ENCODE measurements at regions not wholly inside any gene's neighbourhood (a gene's known extent, or its start where the extent isn't known, plus 50 kb on each side); places are given as distances from the start of the nearest gene placed in this dataset.

DNA sequence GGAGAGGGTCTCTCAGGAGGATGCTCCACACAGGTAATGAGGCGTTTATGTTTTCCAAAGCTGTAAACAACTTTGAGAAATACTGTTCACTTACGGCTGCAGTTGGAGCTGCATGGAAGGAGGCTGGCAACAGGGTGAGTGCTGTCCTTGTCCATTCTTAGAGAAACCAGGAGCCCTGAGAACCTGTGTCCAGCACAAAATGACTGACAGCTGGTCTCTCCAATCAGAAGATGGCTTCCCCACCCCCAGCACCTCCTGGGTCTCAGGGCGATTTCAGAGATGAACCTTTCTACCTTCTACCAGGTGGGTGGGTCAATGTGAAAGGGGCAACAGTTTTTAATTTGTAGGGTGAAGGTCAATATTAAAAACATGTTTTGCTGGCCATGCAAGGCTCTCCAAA, 353.6 kb downstream of the NPHP4 start:
- intact Hi-C loops (cut with DNase I): loop anchor here in 5 of 10 donors (5.0 kb wide), 2 partner anchors 104 to 109 kb away; no protein-coding TSS in a partner anchor
- TF ChIP-seq, protein P1, sequence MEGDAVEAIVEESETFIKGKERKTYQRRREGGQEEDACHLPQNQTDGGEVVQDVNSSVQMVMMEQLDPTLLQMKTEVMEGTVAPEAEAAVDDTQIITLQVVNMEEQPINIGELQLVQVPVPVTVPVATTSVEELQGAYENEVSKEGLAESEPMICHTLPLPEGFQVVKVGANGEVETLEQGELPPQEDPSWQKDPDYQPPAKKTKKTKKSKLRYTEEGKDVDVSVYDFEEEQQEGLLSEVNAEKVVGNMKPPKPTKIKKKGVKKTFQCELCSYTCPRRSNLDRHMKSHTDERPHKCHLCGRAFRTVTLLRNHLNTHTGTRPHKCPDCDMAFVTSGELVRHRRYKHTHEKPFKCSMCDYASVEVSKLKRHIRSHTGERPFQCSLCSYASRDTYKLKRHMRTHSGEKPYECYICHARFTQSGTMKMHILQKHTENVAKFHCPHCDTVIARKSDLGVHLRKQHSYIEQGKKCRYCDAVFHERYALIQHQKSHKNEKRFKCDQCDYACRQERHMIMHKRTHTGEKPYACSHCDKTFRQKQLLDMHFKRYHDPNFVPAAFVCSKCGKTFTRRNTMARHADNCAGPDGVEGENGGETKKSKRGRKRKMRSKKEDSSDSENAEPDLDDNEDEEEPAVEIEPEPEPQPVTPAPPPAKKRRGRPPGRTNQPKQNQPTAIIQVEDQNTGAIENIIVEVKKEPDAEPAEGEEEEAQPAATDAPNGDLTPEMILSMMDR (IDR thresholded peaks at IDR 0.05): no peak
- no peak for TF ChIP-seq POLR2A (IDR thresholded peaks at IDR 0.05)
- Histone ChIP-seq H3K9me3 (peaks cover 0 to 5% (median 0%) of the 10 kb centered on the region in 12 donors), H3K36me3 (no peaks in the 10 kb centered on the region), H3K4me1 (no peaks in the 10 kb centered on the region), H3K4me3 (no peak overlapping the region), H3K27me3 (peaks cover 0 to 52% (median 0%) of the 10 kb centered on the region in 9 donors), H3K27ac (no peak overlapping the region)
- DNase-seq (no peak), ATAC-seq (no peak)
- WGBS, 4 donors: 66 to 85% (median 78%) methylated on average over 3 of the region's 3 CpGs

DNA sequence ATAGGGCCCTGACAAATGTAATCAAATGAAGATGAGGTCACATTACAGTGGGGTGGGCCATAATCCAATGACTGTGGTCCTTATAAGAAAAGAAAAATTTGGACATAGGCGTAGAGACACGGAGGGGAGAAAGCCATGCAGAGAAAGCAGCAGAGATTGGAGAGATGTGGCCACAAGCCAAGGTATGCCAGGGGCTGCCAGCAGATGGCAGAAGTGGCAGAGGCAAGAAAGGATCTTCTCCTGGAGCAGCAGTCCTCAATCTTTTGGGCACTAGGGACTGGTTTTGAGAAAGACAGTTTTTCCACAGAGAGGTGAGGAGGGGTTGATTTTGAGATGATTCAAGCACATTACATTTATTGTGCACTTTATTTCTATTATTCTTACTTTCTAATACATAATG, 355.1 kb downstream of the NPHP4 start:
- Histone ChIP-seq H3K36me3 (no peaks in the 10 kb centered on the region), H3K27ac (no peak overlapping the region), H3K27me3 (peaks cover 0 to 52% (median 0%) of the 10 kb centered on the region in 9 donors), H3K4me1 (no peaks in the 10 kb centered on the region), H3K9me3 (peaks cover 0 to 5% (median 0%) of the 10 kb centered on the region in 12 donors), H3K4me3 (no peak overlapping the region)
- no peak for DNase-seq
- TF ChIP-seq, protein P1 (IDR thresholded peaks at IDR 0.05): peak in 9 of 12 donors; percentile 9 to 37 (median 29)
- no peak for TF ChIP-seq POLR2A (IDR thresholded peaks at IDR 0.05)
- intact Hi-C loops (cut with DNase I): loop anchor here in 5 of 10 donors (5.0 kb wide), 2 partner anchors 105 to 110 kb away; no protein-coding TSS in a partner anchor
- WGBS, 4 donors: 68 to 83% (median 74%) methylated on average over 2 of the region's 2 CpGs
- no peak for ATAC-seq

DNA sequence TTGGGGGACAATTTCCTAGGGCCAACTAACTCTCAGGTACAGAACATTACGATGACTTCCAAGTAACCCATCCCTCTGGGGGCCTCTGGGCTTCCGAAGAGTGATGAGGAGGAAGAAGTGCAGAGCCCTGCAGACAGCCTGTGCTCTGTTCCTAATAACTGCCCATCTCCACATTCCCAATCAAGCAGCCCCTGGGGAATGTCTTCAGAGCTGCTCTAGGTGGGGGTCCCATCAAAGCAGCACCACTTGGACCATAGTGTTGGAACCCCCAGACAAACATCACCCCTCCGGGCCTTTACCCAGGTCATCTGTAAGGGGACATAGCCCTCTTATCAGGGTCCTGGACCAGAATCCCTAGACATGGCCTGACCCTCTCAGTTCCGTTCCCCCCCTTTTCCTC, 357.3 kb downstream of the NPHP4 start:
- TF ChIP-seq, protein P1 (IDR thresholded peaks at IDR 0.05): no peak
- TF ChIP-seq POLR2A (IDR thresholded peaks at IDR 0.05): no peak
- no peak for ATAC-seq

DNA sequence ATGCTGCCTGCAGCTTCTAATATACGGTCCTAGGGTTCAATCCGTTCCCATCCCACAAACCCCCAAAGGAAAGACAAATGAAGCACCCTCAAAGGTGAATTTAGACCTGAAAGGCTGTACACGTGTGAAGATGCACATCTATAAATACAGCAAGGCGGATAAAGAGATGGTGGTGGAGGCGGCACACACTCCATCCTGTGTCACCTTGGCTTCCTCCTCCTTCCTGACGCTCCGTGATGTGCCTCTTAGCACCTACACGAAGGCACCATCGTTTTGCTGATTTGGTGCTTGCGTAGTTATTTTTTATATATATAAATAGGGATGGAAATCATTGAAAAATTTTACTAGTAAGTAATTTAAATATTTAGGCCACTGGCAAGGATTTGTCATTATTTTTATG, 359.4 kb downstream of the NPHP4 start:
- intact Hi-C loops (cut with DNase I): no loop called here
- no peak for TF ChIP-seq POLR2A (IDR thresholded peaks at IDR 0.05)
- TF ChIP-seq, protein P1 (IDR thresholded peaks at IDR 0.05): no peak
- DNase-seq: no peak
- Histone ChIP-seq H3K27me3 (peaks cover 0 to 20% (median 0%) of the 10 kb centered on the region in 9 donors), H3K27ac (no peak overlapping the region), H3K9me3 (peaks cover 0 to 5% (median 0%) of the 10 kb centered on the region in 12 donors), H3K4me1 (no peaks in the 10 kb centered on the region), H3K36me3 (no peaks in the 10 kb centered on the region), H3K4me3 (no peak overlapping the region)
- WGBS, 4 donors: 71 to 76% (median 74%) methylated on average over 10 of the region's 10 CpGs
- ATAC-seq: no peak

More for the DNA sequence above, 357.3 kb downstream of the NPHP4 start:
- H3K27ac ChIP-seq: no peak overlapping the region
- WGBS, 4 donors: 70 to 87% (median 81%) methylated on average over 3 to 4 of the region's 4 CpGs
- no peak for DNase-seq
- H3K9me3 ChIP-seq: peaks cover 0 to 5% (median 0%) of the 10 kb centered on the region in 12 donors
- H3K4me1 ChIP-seq: no peaks in the 10 kb centered on the region
- peaks cover 0 to 38% (median 0%) of the 10 kb centered on the region in 9 donors for H3K27me3 ChIP-seq
- H3K4me3 ChIP-seq: no peak overlapping the region
- intact Hi-C loops (cut with DNase I): loop anchor here in 5 of 10 donors (5.0 kb wide), 2 partner anchors 107 to 112 kb away; no protein-coding TSS in a partner anchor
- no peaks in the 10 kb centered on the region for H3K36me3 ChIP-seq

All from heart left ventricle (tissue), 16 donors.